ENCODE measurements at regions not wholly inside any gene's neighbourhood (a gene's known extent, or its start where the extent isn't known, plus 50 kb on each side); places are given as distances from the start of the nearest gene placed in this dataset.

GRCh38 chr14:87468531-87468930 is 524.5 kb downstream of the GALC start:
- TF ChIP-seq CTCF (IDR thresholded peaks at IDR 0.05; ENCODE audit: low read depth, low read length, missing control alignments) = no peak
- H3K4me3 ChIP-seq (ENCODE audit: low read depth, low read length) = no peak overlapping the region
- in situ Hi-C loops (cut with HindIII; ENCODE audit: low sequenced_read_pairs) = no loop called here
- no peak for DNase-seq (ENCODE audit: low read depth)

GRCh38 chr14:87467578-87467977 is 525.4 kb downstream of the GALC start:
- H3K4me3 ChIP-seq (ENCODE audit: low read depth, low read length) = no peak overlapping the region
- no peak for DNase-seq (ENCODE audit: low read depth)
- in situ Hi-C loops (cut with HindIII; ENCODE audit: low sequenced_read_pairs) = no loop called here
- no peak for TF ChIP-seq CTCF (IDR thresholded peaks at IDR 0.05; ENCODE audit: low read depth, low read length, missing control alignments)

- DNase-seq (ENCODE audit: low read depth) = no peak
- in situ Hi-C loops (cut with HindIII; ENCODE audit: low sequenced_read_pairs) = no loop called here
- TF ChIP-seq CTCF (IDR thresholded peaks at IDR 0.05; ENCODE audit: low read depth, low read length, missing control alignments) = no peak
- no peak overlapping the region for H3K4me3 ChIP-seq (ENCODE audit: low read depth, low read length)
Measured at GRCh38 chr14:87465770-87466169, 527.2 kb downstream of the GALC start.

GRCh38 chr14:87461704-87462103 is 531.3 kb downstream of the GALC start:
- in situ Hi-C loops (cut with HindIII; ENCODE audit: low sequenced_read_pairs) = no loop called here
- DNase-seq (ENCODE audit: low read depth) = no peak
- H3K4me3 ChIP-seq (ENCODE audit: low read depth, low read length) = no peak overlapping the region
- TF ChIP-seq CTCF (IDR thresholded peaks at IDR 0.05; ENCODE audit: low read depth, low read length, missing control alignments) = no peak

GRCh38 chr14:87457720-87458119 is 535.3 kb downstream of the GALC start:
- no peak for TF ChIP-seq CTCF (IDR thresholded peaks at IDR 0.05; ENCODE audit: low read depth, low read length, missing control alignments)
- no peak overlapping the region for H3K4me3 ChIP-seq (ENCODE audit: low read depth, low read length)
- DNase-seq (ENCODE audit: low read depth) = no peak
- in situ Hi-C loops (cut with HindIII; ENCODE audit: low sequenced_read_pairs) = no loop called here

GRCh38 chr14:87450193-87450592 is 542.8 kb downstream of the GALC start:
- in situ Hi-C loops (cut with HindIII; ENCODE audit: low sequenced_read_pairs) = no loop called here
- no peak overlapping the region for H3K4me3 ChIP-seq (ENCODE audit: low read depth, low read length)
- DNase-seq (ENCODE audit: low read depth) = no peak
- TF ChIP-seq CTCF (IDR thresholded peaks at IDR 0.05; ENCODE audit: low read depth, low read length, missing control alignments) = no peak

GRCh38 chr14:87449016-87449415 is 544.0 kb downstream of the GALC start:
- in situ Hi-C loops (cut with HindIII; ENCODE audit: low sequenced_read_pairs) = no loop called here
- no peak for DNase-seq (ENCODE audit: low read depth)
- no peak overlapping the region for H3K4me3 ChIP-seq (ENCODE audit: low read depth, low read length)
- no peak for TF ChIP-seq CTCF (IDR thresholded peaks at IDR 0.05; ENCODE audit: low read depth, low read length, missing control alignments)

Measured in astrocyte of the cerebellum (primary cell).